HG03064 (cell line): ENCODE measurements at regions not wholly inside any gene's neighbourhood (a gene's known extent, or its start where the extent isn't known, plus 50 kb on each side); places are given as distances from the start of the nearest gene placed in this dataset.
"Not testable (repeated sequence)": the region's sequence is repeated elsewhere in the genome, so short reads cannot be mapped to it uniquely, and the experiment has no call there.

ENCODE experiments used
- ATAC-seq: cut with Tn5 transposase; IDR thresholded peaks from one replicate; pipeline ENCODE4 v1.9.1; 2021; ENCODE audit warnings: low read depth; ENCODE audit not compliant: unreplicated experiment

- no peak for ATAC-seq
Observed at GRCh38 chr7:81487516-81487915, 282.3 kb downstream of the HGF start.

- no peak for ATAC-seq
Observed at GRCh38 chr7:81484261-81484660, 285.6 kb downstream of the HGF start.

- ATAC-seq = no peak
Observed at GRCh38 chr7:81482600-81483186, 287.2 kb downstream of the HGF start.

GRCh38 chr7:81478664-81479063 is 291.2 kb downstream of the HGF start:
- ATAC-seq = no peak

GRCh38 chr7:81478201-81478600 is 291.6 kb downstream of the HGF start:
- not testable (repeated sequence) for ATAC-seq

- no peak for ATAC-seq
Observed at GRCh38 chr7:81473236-81473635, 296.6 kb downstream of the HGF start.

GRCh38 chr7:81470724-81471379 is 299.0 kb downstream of the HGF start:
- no peak for ATAC-seq

GRCh38 chr7:81469869-81470723 is 299.8 kb downstream of the HGF start:
- no peak for ATAC-seq

GRCh38 chr7:81469153-81469868 is 300.5 kb downstream of the HGF start:
- ATAC-seq = no peak

GRCh38 chr7:81468526-81468925 is 301.3 kb downstream of the HGF start:
- ATAC-seq = no peak

GRCh38 chr7:81467964-81468363 is 301.9 kb downstream of the HGF start:
- no peak for ATAC-seq

- ATAC-seq = no peak
Observed at GRCh38 chr7:81462672-81463071, 307.2 kb downstream of the HGF start.

GRCh38 chr7:81460250-81461045 is 309.4 kb downstream of the HGF start:
- ATAC-seq = no peak

- ATAC-seq = no peak
Observed at GRCh38 chr7:81459485-81459884, 310.4 kb downstream of the HGF start.

GRCh38 chr7:81457852-81458522 is 311.9 kb downstream of the HGF start:
- ATAC-seq = no peak

- ATAC-seq = not testable (repeated sequence)
Observed at GRCh38 chr7:81453770-81454169, 316.1 kb downstream of the HGF start.

GRCh38 chr7:81449105-81449504 is 320.7 kb downstream of the HGF start:
- no peak for ATAC-seq

GRCh38 chr7:81447351-81447952 is 322.4 kb downstream of the HGF start:
- ATAC-seq = no peak

GRCh38 chr7:81446212-81446611 is 323.6 kb downstream of the HGF start:
- no peak for ATAC-seq
